DOHH2 (cell line): ENCODE measurements at regions not wholly inside any gene's neighbourhood (a gene's known extent, or its start where the extent isn't known, plus 50 kb on each side); places are given as distances from the start of the nearest gene placed in this dataset.

Experiments used
- H3F3A ChIP-seq: fragments of 200-600 bp; sonication (generic), shearing (Covaris generic); 2 replicates; pipeline ENCODE4 v1.6.0; 2016; ENCODE audit warnings: antibody characterized with exemption, mild to moderate bottlenecking; ENCODE audit not compliant: control insufficient read depth, insufficient read depth
- H3K27ac ChIP-seq: fragments of 200-600 bp; sonication (generic); 2 replicates; pipeline ENCODE4 v1.5.1; 2014; ENCODE audit warnings: low read depth, mild to moderate bottlenecking, low read length, moderate library complexity
- H3K27me3 ChIP-seq: fragments of 200-600 bp; sonication (generic); 2 replicates; pipeline ENCODE4 v1.6.1; 2014; ENCODE audit warnings: mild to moderate bottlenecking, low read length, mixed read lengths; ENCODE audit not compliant: control insufficient read depth
- H3K36me3 ChIP-seq: fragments of 200-600 bp; sonication (generic); 2 replicates; pipeline ENCODE4 v1.6.1; 2014; ENCODE audit warnings: mild to moderate bottlenecking, low read length, moderate library complexity, mixed read lengths; ENCODE audit not compliant: control insufficient read depth
- H3K4me1 ChIP-seq: fragments of 200-600 bp; sonication (generic); 2 replicates; pipeline ENCODE4 v1.6.1; 2014; ENCODE audit warnings: mild to moderate bottlenecking, low read length, mixed read lengths; ENCODE audit not compliant: control insufficient read depth
- H3K4me2 ChIP-seq: fragments of 200-600 bp; sonication (generic); 2 replicates; pipeline ENCODE4 v1.6.0; 2014; ENCODE audit warnings: mild to moderate bottlenecking, low read length, moderate library complexity
- H3K4me3 ChIP-seq: fragments of 200-600 bp; sonication (generic); 2 replicates; pipeline ENCODE4 v1.5.1; 2014; ENCODE audit warnings: mild to moderate bottlenecking, low read length, mixed read lengths
- H3K79me2 ChIP-seq: fragments of 200-600 bp; sonication (generic); 2 replicates; pipeline ENCODE4 v1.6.1; 2014; ENCODE audit warnings: mild to moderate bottlenecking, low read length, mixed read lengths; ENCODE audit not compliant: control insufficient read depth
- H3K9me2 ChIP-seq: fragments of 200-600 bp; sonication (generic); replicated peaks from 2 replicates; pipeline ENCODE4 v1.6.1; 2014; ENCODE audit warnings: mild to moderate bottlenecking, low read length, mixed read lengths; ENCODE audit not compliant: control insufficient read depth
- H3K9me3 ChIP-seq: fragments of 200-600 bp; sonication (generic); 2 replicates; pipeline ENCODE4 v1.6.1; 2014; ENCODE audit warnings: antibody characterized with exemption, low read length, mixed read lengths; ENCODE audit not compliant: control insufficient read depth, insufficient read depth
- H4K20me1 ChIP-seq: fragments of 200-600 bp; sonication (generic); 2 replicates; pipeline ENCODE4 v1.6.0; 2014; ENCODE audit warnings: low read depth, mild to moderate bottlenecking, antibody characterized with exemption, low read length, moderate library complexity; ENCODE audit not compliant: control insufficient read depth, insufficient read depth
- CTCF ChIP-seq: fragments of 200-600 bp; sonication (generic); IDR thresholded peaks from one replicate; pipeline ENCODE4 v1.5.1; 2014; ENCODE audit warnings: antibody characterized with exemption, mild to moderate bottlenecking, low read depth, low read length; ENCODE audit not compliant: poor library complexity, severe bottlenecking
- EZH2phosphoT487 ChIP-seq: fragments of 200-600 bp; sonication (generic); IDR thresholded peaks from 2 replicates; pipeline ENCODE4 v1.6.1; 2017; ENCODE audit warnings: borderline replicate concordance, mild to moderate bottlenecking, antibody characterized with exemption, low read length, moderate library complexity, mixed read lengths

- no peaks in the 10 kb centered on the region for H3K4me1 ChIP-seq
- H3K9me2 ChIP-seq, result no peaks in the 10 kb centered on the region
- TF ChIP-seq EZH2phosphoT487, result no peak
- no peak for TF ChIP-seq CTCF
- H3K27ac ChIP-seq, result no peak overlapping the region
- H3K9me3 ChIP-seq, result no peaks in the 10 kb centered on the region
- H4K20me1 ChIP-seq, result no peaks in the 10 kb centered on the region
- no peaks in the 10 kb centered on the region for H3K27me3 ChIP-seq
- H3K4me3 ChIP-seq, result no peak overlapping the region
- no peaks in the 10 kb centered on the region for H3K79me2 ChIP-seq
- H3K36me3 ChIP-seq, result no peaks in the 10 kb centered on the region
- no peaks in the 10 kb centered on the region for H3F3A ChIP-seq
- no peak overlapping the region for H3K4me2 ChIP-seq
These were observed 286.0 kb downstream of the MYCN start for GRCh38 chr2:16226381-16226780.

GRCh38 chr2:16225545-16225944, 285.2 kb downstream of the MYCN start:
- Histone ChIP-seq H3F3A (no peaks in the 10 kb centered on the region), H3K9me2 (no peaks in the 10 kb centered on the region), H3K4me1 (no peaks in the 10 kb centered on the region), H3K4me3 (no peak overlapping the region), H3K9me3 (no peaks in the 10 kb centered on the region), H3K4me2 (no peak overlapping the region), H3K27me3 (no peaks in the 10 kb centered on the region), H3K79me2 (no peaks in the 10 kb centered on the region), H3K27ac (no peak overlapping the region), H4K20me1 (no peaks in the 10 kb centered on the region), H3K36me3 (no peaks in the 10 kb centered on the region)
- no peak for TF ChIP-seq CTCF
- no peak for TF ChIP-seq EZH2phosphoT487

GRCh38 chr2:16225071-16225470, 284.7 kb downstream of the MYCN start:
- Histone ChIP-seq H3K36me3 (no peaks in the 10 kb centered on the region), H3K79me2 (no peaks in the 10 kb centered on the region), H3K4me2 (no peak overlapping the region), H3K4me3 (no peak overlapping the region), H3K27me3 (no peaks in the 10 kb centered on the region), H3F3A (no peaks in the 10 kb centered on the region), H3K9me2 (no peaks in the 10 kb centered on the region), H3K27ac (no peak overlapping the region), H3K4me1 (no peaks in the 10 kb centered on the region), H4K20me1 (no peaks in the 10 kb centered on the region), H3K9me3 (no peaks in the 10 kb centered on the region)
- TF ChIP-seq CTCF, result no peak
